ENCODE measurements at regions not wholly inside any gene's neighbourhood (a gene's known extent, or its start where the extent isn't known, plus 50 kb on each side); places are given as distances from the start of the nearest gene placed in this dataset.

- no peak for TF ChIP-seq CTCF (IDR thresholded peaks at IDR 0.05; ENCODE audit: low read depth, low read length)
- TF ChIP-seq MYC (IDR thresholded peaks at IDR 0.05; ENCODE audit: low read depth, low read length): no peak
- TF ChIP-seq POLR2A (IDR thresholded peaks at IDR 0.05; ENCODE audit: extremely low read depth, insufficient read length): no peak
These were observed 90.9 kb upstream of the AGBL1 start for GRCh38 chr15:85988741-85989140.
